GM18499 (cell line): ENCODE measurements at regions not wholly inside any gene's neighbourhood (a gene's known extent, or its start where the extent isn't known, plus 50 kb on each side); places are given as distances from the start of the nearest gene placed in this dataset.

Source experiments
- ATAC-seq: cut with Tn5 transposase; IDR thresholded peaks from one replicate; pipeline ENCODE4 v1.9.1; 2021; ENCODE audit warnings: moderate number of reproducible peaks; ENCODE audit not compliant: insufficient read depth, unreplicated experiment

- ATAC-seq = no peak
Measured at GRCh38 chr10:116792817-116793216, 50.5 kb upstream of the HSPA12A start.

- no peak for ATAC-seq
Measured at GRCh38 chr10:116796469-116796868, 52.8 kb upstream of the ENO4 start.

DNA sequence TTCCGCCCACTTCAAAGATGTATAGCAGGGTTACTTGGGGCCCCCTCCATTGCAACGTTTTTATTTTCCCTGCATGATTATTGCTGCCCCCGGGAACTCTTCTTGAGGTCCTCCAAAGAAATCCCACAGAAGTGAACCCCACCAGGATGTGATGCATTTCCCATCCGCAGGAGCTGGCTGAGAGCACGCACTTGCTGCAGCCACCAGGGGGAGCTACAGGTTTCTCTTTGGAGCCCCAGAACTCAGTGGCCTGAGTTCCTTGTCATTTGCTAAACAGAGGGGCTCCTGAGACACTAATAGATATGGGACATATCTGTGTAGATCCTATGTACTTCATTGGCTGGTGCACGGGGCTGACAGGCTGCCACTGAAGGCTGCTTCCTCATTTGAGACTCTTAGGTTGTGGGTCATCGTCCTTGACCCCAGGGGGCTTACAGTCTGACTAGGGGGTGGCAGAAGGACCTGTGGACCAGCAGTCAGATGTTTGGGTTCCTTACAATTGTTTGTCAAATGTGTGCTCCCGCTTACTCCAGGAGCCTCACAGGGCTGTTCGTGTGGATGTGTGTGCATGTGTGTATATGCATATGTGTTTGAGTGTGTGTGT is 52.3 kb upstream of the ENO4 start:
- ATAC-seq = peak; percentile 64

DNA sequence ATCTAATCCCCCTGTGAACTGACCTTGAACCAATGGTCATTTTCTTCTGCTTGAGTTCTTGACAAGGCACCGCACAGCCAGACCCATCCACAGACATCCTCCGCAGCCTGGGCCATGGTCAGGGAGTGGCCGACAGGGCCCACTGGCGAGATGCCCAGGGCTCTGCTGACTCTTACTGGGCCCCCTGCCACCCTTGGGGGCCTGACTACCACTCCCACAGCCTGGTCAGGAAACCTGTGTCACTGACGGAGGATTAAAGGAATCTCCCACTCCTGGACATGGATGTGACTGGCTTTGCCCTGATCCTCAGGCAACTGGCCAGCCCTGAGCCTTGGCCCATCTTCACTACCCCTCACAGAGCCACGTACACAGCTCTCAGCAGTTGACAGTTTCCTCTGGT is 50.4 kb upstream of the ENO4 start:
- no peak for ATAC-seq
